ENCODE measurements at regions not wholly inside any gene's neighbourhood (a gene's known extent, or its start where the extent isn't known, plus 50 kb on each side); places are given as distances from the start of the nearest gene placed in this dataset.
A peak's percentile ranks its signal among the peaks of the same experiment; 100 is the strongest.
"Not testable (repeated sequence)": the region's sequence is repeated elsewhere in the genome, so short reads cannot be mapped to it uniquely, and the experiment has no call there.

DNA sequence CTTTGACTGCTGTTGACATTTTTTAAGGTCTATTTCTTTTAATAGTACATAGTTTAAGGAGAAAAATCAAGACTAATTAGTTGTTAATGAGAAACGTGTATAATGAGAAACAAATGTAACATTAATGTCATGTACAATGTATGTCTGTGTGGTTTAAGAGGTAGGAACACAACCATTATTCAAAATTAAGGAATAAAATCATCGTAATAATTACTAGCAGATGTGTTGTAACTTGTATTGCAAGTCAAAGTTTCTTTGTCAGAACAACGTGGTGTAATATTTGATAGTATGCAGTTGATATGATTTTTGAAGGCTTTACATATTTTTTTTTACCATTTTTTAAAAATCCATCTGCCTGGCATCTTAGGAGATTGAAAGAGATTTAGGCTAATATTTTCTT, 120.2 kb upstream of the ARRDC3 start:
- DNase-seq = no peak
- H3K36me3 ChIP-seq (replicated peaks; ENCODE audit: control insufficient read depth, insufficient read depth, low read length) = no peaks in the 10 kb centered on the region
- no peaks in the 10 kb centered on the region for H3K27me3 ChIP-seq (ENCODE audit: control insufficient read depth, insufficient read depth, low read length)
- no peak overlapping the region for H3K4me3 ChIP-seq (ENCODE audit: insufficient read depth, low read depth, low read length)

- H3K36me3 ChIP-seq (replicated peaks; ENCODE audit: control insufficient read depth, insufficient read depth, low read length) = no peaks in the 10 kb centered on the region
- DNase-seq = no peak
- no peak overlapping the region for H3K4me3 ChIP-seq (ENCODE audit: insufficient read depth, low read depth, low read length)
- no peaks in the 10 kb centered on the region for H3K27me3 ChIP-seq (ENCODE audit: control insufficient read depth, insufficient read depth, low read length)
Measured at GRCh38 chr5:91500758-91501157, 117.6 kb upstream of the ARRDC3 start.

GRCh38 chr5:91499943-91500531, 116.9 kb upstream of the ARRDC3 start:
- peak; percentile 32 for DNase-seq

DNA sequence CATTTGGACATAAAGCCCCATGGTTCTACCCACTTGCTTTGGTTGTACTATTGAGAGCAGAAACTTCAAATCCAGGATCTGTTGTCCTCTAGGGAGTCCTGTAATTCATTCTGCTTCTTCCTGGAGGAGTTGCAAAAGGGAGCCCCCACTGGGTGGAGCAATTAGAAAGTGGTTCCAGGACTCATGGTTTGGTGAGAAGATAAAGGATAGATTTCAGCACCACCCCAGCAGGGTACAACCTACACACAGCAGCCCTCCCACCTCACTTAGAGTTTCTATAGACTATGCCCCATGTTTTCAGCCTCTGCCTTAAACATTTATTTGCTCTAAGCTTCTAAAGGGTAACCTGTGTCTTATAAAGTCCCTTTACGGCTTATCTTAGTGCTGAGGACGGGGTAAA, 112.6 kb upstream of the ARRDC3 start:
- DNase-seq = no peak
- Histone ChIP-seq H3K36me3 (replicated peaks; ENCODE audit: control insufficient read depth, insufficient read depth, low read length) (no peaks in the 10 kb centered on the region), H3K27me3 (ENCODE audit: control insufficient read depth, insufficient read depth, low read length) (no peaks in the 10 kb centered on the region), H3K4me3 (ENCODE audit: insufficient read depth, low read depth, low read length) (no peak overlapping the region)

More at GRCh38 chr5:91499943-91500531, 116.9 kb upstream of the ARRDC3 start:
- H3K36me3 ChIP-seq (replicated peaks; ENCODE audit: control insufficient read depth, insufficient read depth, low read length) = no peaks in the 10 kb centered on the region
- H3K4me3 ChIP-seq (ENCODE audit: insufficient read depth, low read depth, low read length) = no peak overlapping the region
- no peaks in the 10 kb centered on the region for H3K27me3 ChIP-seq (ENCODE audit: control insufficient read depth, insufficient read depth, low read length)

DNA sequence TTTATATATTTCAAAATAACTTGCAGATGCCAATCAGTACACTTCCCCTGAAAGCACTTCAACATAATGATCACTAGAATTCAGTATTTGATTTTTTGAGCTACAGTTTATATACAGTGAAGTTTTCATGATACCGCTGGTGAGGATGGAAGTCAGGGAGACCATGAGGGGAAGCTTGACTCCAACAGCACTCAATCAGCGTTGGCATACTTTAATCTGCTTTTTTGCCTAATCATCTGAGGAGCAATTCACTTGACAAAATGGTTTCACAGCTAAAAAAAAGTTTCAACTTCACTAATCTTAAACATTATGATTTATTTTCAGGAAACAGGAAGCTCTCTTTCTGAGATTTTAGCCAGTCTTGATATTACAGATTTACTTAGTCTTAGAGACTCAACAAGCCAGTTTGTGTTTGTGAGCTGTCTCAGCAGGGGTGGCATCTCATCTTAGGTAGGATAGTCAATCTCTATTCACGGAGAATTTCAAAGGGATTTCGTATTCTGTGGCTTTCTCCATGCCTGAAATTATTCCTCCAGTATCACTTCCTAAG, 111.4 kb upstream of the ARRDC3 start:
- no peak overlapping the region for H3K4me3 ChIP-seq (ENCODE audit: insufficient read depth, low read depth, low read length)
- no peak for DNase-seq
- no peaks in the 10 kb centered on the region for H3K27me3 ChIP-seq (ENCODE audit: control insufficient read depth, insufficient read depth, low read length)
- no peaks in the 10 kb centered on the region for H3K36me3 ChIP-seq (replicated peaks; ENCODE audit: control insufficient read depth, insufficient read depth, low read length)

DNA sequence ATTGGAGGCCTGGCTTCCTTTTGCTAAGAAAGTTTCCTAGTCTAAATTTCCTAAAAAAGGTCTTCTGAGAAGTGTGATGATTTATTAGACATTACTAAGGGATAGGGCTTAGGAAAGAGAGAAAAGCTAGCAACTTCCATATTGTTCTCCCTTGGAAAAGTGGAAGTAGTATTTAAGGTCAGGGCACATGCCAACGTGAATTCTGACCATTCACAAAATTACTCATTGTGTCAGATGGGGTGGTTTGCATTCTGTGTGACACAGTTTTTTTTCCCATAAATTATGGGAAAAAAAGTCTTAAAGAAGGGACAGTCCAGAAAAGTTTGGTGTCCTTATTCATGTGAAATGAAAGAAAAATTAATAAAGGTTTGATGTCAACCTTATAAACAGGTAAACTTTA, 110.0 kb upstream of the ARRDC3 start:
- no peak for DNase-seq
- Histone ChIP-seq H3K27me3 (ENCODE audit: control insufficient read depth, insufficient read depth, low read length) (no peaks in the 10 kb centered on the region), H3K4me3 (ENCODE audit: insufficient read depth, low read depth, low read length) (no peak overlapping the region), H3K36me3 (replicated peaks; ENCODE audit: control insufficient read depth, insufficient read depth, low read length) (no peaks in the 10 kb centered on the region)

- no peak overlapping the region for H3K4me3 ChIP-seq (ENCODE audit: insufficient read depth, low read depth, low read length)
- H3K36me3 ChIP-seq (replicated peaks; ENCODE audit: control insufficient read depth, insufficient read depth, low read length) = no peaks in the 10 kb centered on the region
- DNase-seq = no peak
Measured at GRCh38 chr5:91491229-91491628, 108.1 kb upstream of the ARRDC3 start.

DNA sequence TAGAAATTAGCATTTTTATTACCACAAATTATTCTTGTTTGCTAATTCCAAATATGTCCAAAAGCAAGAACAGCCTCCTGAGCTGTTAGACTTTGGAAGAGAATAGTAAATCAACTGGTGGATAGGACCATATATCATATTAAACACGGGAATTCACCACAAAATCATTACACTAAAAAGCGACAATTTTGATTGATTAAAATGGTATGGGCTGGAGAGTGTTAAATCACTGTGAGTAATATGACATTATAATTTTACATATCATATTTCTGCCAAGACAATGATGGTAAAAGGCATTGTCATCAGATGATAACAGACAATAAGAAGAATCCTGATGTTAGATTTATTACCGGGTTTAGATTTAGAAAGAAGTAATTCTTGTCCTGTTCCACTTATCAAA, 107.2 kb upstream of the ARRDC3 start:
- H3K4me3 ChIP-seq (ENCODE audit: insufficient read depth, low read depth, low read length) = no peak overlapping the region
- DNase-seq = no peak
- H3K36me3 ChIP-seq (replicated peaks; ENCODE audit: control insufficient read depth, insufficient read depth, low read length) = no peaks in the 10 kb centered on the region
- H3K27me3 ChIP-seq (ENCODE audit: control insufficient read depth, insufficient read depth, low read length) = no peaks in the 10 kb centered on the region

More at GRCh38 chr5:91491229-91491628, 108.1 kb upstream of the ARRDC3 start:
- no peaks in the 10 kb centered on the region for H3K27me3 ChIP-seq (ENCODE audit: control insufficient read depth, insufficient read depth, low read length)

DNA sequence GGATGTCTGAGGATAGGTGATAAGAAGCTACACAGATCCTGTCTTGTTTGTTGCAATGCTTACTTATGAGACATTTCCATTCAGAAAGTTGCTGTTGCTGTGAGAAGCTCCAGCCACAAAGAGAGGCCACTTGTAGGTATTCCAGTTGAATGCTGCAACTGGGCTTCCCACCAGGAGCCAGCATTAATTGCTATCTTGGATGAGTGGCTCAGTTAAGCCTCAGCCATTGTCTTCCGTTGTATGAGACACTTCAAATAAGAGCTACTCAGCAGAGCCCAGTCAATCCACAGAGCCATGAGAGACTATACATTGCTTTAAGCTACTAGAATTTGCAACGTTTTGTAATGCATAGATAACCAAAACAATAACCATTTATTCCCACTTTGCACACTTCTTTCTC, 104.3 kb upstream of the ARRDC3 start:
- no peaks in the 10 kb centered on the region for H3K27me3 ChIP-seq (ENCODE audit: control insufficient read depth, insufficient read depth, low read length)
- H3K36me3 ChIP-seq (replicated peaks; ENCODE audit: control insufficient read depth, insufficient read depth, low read length) = no peaks in the 10 kb centered on the region
- no peak overlapping the region for H3K4me3 ChIP-seq (ENCODE audit: insufficient read depth, low read depth, low read length)
- no peak for DNase-seq

GRCh38 chr5:91486638-91487037, 103.5 kb upstream of the ARRDC3 start:
- Histone ChIP-seq H3K27me3 (ENCODE audit: control insufficient read depth, insufficient read depth, low read length) (no peaks in the 10 kb centered on the region), H3K4me3 (ENCODE audit: insufficient read depth, low read depth, low read length) (no peak overlapping the region), H3K36me3 (replicated peaks; ENCODE audit: control insufficient read depth, insufficient read depth, low read length) (no peaks in the 10 kb centered on the region)
- DNase-seq = no peak

DNA sequence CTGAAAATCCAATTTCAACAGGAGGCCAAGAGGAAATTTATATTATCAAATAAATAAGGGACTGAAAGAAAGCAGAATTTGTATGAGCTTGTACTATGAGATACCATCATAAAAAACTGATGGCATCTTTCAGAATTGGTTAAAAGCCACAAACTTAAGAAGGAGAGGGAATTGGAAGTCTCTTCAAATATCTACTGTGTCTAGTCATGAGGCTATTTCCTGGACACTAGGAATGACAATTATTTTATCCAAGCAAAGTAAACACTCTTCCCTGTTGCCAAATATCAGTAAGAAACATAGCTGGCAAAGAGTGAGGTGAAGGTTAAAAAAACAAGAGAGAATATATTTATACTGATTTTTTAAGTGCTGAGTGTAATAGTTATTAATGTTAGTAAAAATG, 101.5 kb upstream of the ARRDC3 start:
- Histone ChIP-seq H3K27me3 (ENCODE audit: control insufficient read depth, insufficient read depth, low read length) (no peaks in the 10 kb centered on the region), H3K36me3 (replicated peaks; ENCODE audit: control insufficient read depth, insufficient read depth, low read length) (no peaks in the 10 kb centered on the region), H3K4me3 (ENCODE audit: insufficient read depth, low read depth, low read length) (no peak overlapping the region)
- no peak for DNase-seq

- not testable (repeated sequence) for H3K36me3 ChIP-seq (replicated peaks; ENCODE audit: control insufficient read depth, insufficient read depth, low read length); H3K27me3 ChIP-seq (ENCODE audit: control insufficient read depth, insufficient read depth, low read length); DNase-seq; H3K4me3 ChIP-seq (ENCODE audit: insufficient read depth, low read depth, low read length)
Measured at GRCh38 chr5:91479376-91479775, 96.3 kb upstream of the ARRDC3 start.

DNA sequence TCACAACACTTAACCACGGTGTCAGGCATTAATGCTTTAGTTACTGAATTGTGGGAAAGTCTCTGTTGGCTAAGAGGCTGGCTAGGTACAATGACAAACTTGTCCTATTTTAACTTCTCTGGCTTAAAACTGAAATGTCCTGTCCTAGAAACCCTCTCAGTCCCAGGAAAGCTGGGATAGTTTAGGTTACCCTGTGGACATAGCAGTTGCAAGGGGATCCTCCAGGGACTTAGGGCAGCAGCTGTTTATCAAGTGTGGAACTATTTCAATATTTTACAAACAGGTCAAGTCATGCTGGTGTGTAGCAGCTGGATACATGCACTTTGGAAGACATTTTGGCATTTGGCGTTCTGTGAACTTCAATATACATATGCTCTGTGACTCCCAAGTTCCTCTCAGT, 95.0 kb upstream of the ARRDC3 start:
- Histone ChIP-seq H3K4me3 (ENCODE audit: insufficient read depth, low read depth, low read length) (no peak overlapping the region), H3K27me3 (ENCODE audit: control insufficient read depth, insufficient read depth, low read length) (no peaks in the 10 kb centered on the region), H3K36me3 (replicated peaks; ENCODE audit: control insufficient read depth, insufficient read depth, low read length) (no peaks in the 10 kb centered on the region)
- no peak for DNase-seq

DNA sequence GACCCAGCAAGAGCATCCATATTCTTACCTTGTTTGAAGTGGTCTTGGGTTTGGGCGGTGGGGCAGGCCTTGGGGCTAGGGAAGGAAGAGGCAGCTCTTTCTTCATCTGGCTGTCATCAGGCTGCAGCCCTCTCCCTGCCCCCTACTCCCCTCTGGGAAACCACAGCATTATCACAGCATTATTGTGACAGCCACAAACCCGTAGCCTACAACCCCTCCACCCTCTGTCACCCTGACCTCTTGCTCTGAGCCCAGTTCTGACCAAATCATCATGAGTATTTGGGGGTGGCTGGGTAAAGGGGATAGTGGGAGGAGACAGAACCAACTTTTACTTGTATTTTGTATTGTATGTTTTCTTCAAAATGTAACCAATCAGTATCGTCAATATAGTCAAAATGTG, 94.3 kb upstream of the ARRDC3 start:
- no peak for DNase-seq
- Histone ChIP-seq H3K36me3 (replicated peaks; ENCODE audit: control insufficient read depth, insufficient read depth, low read length) (no peaks in the 10 kb centered on the region), H3K4me3 (ENCODE audit: insufficient read depth, low read depth, low read length) (no peak overlapping the region), H3K27me3 (ENCODE audit: control insufficient read depth, insufficient read depth, low read length) (no peaks in the 10 kb centered on the region)

- no peaks in the 10 kb centered on the region for H3K27me3 ChIP-seq (ENCODE audit: control insufficient read depth, insufficient read depth, low read length)
- H3K36me3 ChIP-seq (replicated peaks; ENCODE audit: control insufficient read depth, insufficient read depth, low read length) = no peaks in the 10 kb centered on the region
- no peak overlapping the region for H3K4me3 ChIP-seq (ENCODE audit: insufficient read depth, low read depth, low read length)
- no peak for DNase-seq
Measured at GRCh38 chr5:91474201-91474600, 91.1 kb upstream of the ARRDC3 start.

DNA sequence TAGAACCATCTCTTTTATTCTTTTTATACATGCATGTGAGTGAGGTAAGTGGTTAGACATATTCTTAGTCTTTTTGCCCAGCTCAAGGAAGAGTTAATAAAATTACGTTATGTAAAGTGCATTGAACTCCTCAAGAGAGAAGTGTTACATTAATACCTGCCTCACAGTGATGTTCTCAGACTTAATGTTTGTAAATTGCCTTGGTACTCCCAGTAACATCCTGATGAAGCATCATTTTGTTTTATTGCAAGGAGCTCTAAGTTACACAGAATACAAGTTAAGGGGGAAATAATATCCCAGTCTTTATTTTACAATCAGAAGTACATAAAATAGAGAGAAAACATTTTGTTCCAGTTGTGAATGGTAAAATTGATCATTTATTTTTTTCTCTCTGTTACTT, 89.5 kb upstream of the ARRDC3 start:
- no peaks in the 10 kb centered on the region for H3K27me3 ChIP-seq (ENCODE audit: control insufficient read depth, insufficient read depth, low read length)

More for the DNA sequence above, 89.5 kb upstream of the ARRDC3 start:
- Histone ChIP-seq H3K36me3 (replicated peaks; ENCODE audit: control insufficient read depth, insufficient read depth, low read length) (no peaks in the 10 kb centered on the region), H3K4me3 (ENCODE audit: insufficient read depth, low read depth, low read length) (no peak overlapping the region)
- no peak for DNase-seq
